Activated CD4-positive, alpha-beta T cell treated with anti-CD3 and anti-CD28 coated beads, Interleukin-10, Interleukin-2, amounts not matched to agents 100 ng/mL and 50 ng/mL, durations not matched to agents 16 hours and 8 hours (primary cell): ENCODE measurements at regions not wholly inside any gene's neighbourhood (a gene's known extent, or its start where the extent isn't known, plus 50 kb on each side); places are given as distances from the start of the nearest gene placed in this dataset.
"Not testable (repeated sequence)": the region's sequence is repeated elsewhere in the genome, so short reads cannot be mapped to it uniquely, and the experiment has no call there.

Experiments
- DNase-seq: peaks from one replicate; pipeline ENCODE4 v3.0.0-alpha.2; 2020

GRCh38 chr10:131824371-131825149, 76.2 kb upstream of the PPP2R2D start:
- DNase-seq = no peak

- no peak for DNase-seq
Observed at GRCh38 chr10:131825150-131825848, 75.5 kb upstream of the PPP2R2D start.

- no peak for DNase-seq
Observed at GRCh38 chr10:131825960-131826650, 74.7 kb upstream of the PPP2R2D start.

GRCh38 chr10:131829156-131829930, 71.5 kb upstream of the PPP2R2D start:
- no peak for DNase-seq

- no peak for DNase-seq
Observed at GRCh38 chr10:131830446-131831130, 70.2 kb upstream of the PPP2R2D start.

GRCh38 chr10:131831561-131831960, 69.2 kb upstream of the PPP2R2D start:
- no peak for DNase-seq

- no peak for DNase-seq
Observed at GRCh38 chr10:131832056-131832685, 68.6 kb upstream of the PPP2R2D start.

GRCh38 chr10:131833013-131833412, 67.8 kb upstream of the PPP2R2D start:
- no peak for DNase-seq

- DNase-seq = no peak
Observed at GRCh38 chr10:131833446-131834080, 67.2 kb upstream of the PPP2R2D start.

- no peak for DNase-seq
Observed at GRCh38 chr10:131834152-131834810, 66.5 kb upstream of the PPP2R2D start.

GRCh38 chr10:131838966-131839742, 61.7 kb upstream of the PPP2R2D start:
- DNase-seq = no peak

GRCh38 chr10:131839880-131840787, 60.7 kb upstream of the PPP2R2D start:
- DNase-seq = not testable (repeated sequence)

GRCh38 chr10:131840788-131841118, 60.1 kb upstream of the PPP2R2D start:
- DNase-seq = no peak

- DNase-seq = no peak
Observed at GRCh38 chr10:131841131-131841660, 59.6 kb upstream of the PPP2R2D start.

- DNase-seq = no peak
Observed at GRCh38 chr10:131841661-131842139, 59.1 kb upstream of the PPP2R2D start.

GRCh38 chr10:131842351-131843088, 58.3 kb upstream of the PPP2R2D start:
- DNase-seq = no peak

- no peak for DNase-seq
Observed at GRCh38 chr10:131843089-131843595, 57.7 kb upstream of the PPP2R2D start.

- no peak for DNase-seq
Observed at GRCh38 chr10:131843881-131844284, 56.9 kb upstream of the PPP2R2D start.
